Tibial nerve (tissue), 4 donors: ENCODE measurements at regions not wholly inside any gene's neighbourhood (a gene's known extent, or its start where the extent isn't known, plus 50 kb on each side); places are given as distances from the start of the nearest gene placed in this dataset.

Experiments
- DNase-seq, 2 donors: peaks; one replicate each; pipeline ENCODE4 v3.0.0-alpha.2; 2019; ENCODE audit warnings: low spot score in 2 of 2
- H3K27ac ChIP-seq, 4 donors: fragments of 200-600 bp; sonication (generic) in 3 of 4; one replicate each; pipeline ENCODE4 v1.5.1; 2017 to 2019; ENCODE audit warnings: mild to moderate bottlenecking in 1 of 4
- H3K27me3 ChIP-seq, 2 donors: fragments of 200-600 bp; sonication (generic) in 1 of 2; one replicate each; pipeline versions ENCODE4 v1.5.1 to v1.6.0; 2017 to 2019
- H3K36me3 ChIP-seq, 3 donors: fragments of 200-600 bp; sonication (generic); one replicate each; pipeline ENCODE4 v1.5.1; 2018 to 2019
- H3K4me1 ChIP-seq, 4 donors: fragments of 200-600 bp; sonication (generic) in 3 of 4; one replicate each; pipeline ENCODE4 v1.5.1; 2017 to 2019
- H3K4me3 ChIP-seq, 4 donors: fragments of 200-600 bp; sonication (generic) in 3 of 4; one replicate each; pipeline ENCODE4 v1.5.1; 2017 to 2019; ENCODE audit warnings: mild to moderate bottlenecking in 1 of 4, moderate library complexity in 1 of 4
- H3K9me3 ChIP-seq, 4 donors: fragments of 200-600 bp; sonication (generic) in 3 of 4; one replicate each; pipeline ENCODE4 v1.5.1; 2017 to 2019
- EP300 ChIP-seq, 2 donors: sonication (generic); formaldehyde crosslinking; IDR thresholded peaks; one replicate each; pipeline ENCODE4 v1.6.1; 2017; ENCODE audit warnings: antibody characterized with exemption in 2 of 2, mild to moderate bottlenecking in 1 of 2
- POLR2A ChIP-seq, 2 donors: fragments of 450-650 bp; IDR thresholded peaks; one replicate each; pipeline ENCODE4 v1.6.1; 2017; ENCODE audit warnings: antibody characterized with exemption in 2 of 2, mild to moderate bottlenecking in 2 of 2, moderate library complexity in 2 of 2
- WGBS, 2 donors: methylation state at CpG; one replicate each; pipeline ENCODE4 v1.1.5; 2018; 5-methylcytosine and 5-hydroxymethylcytosine counted together
- TF ChIP-seq, protein P1 (sequence below), 5 experiments: fragments of 200-600 bp in 3 of 5; fragments of 450-650 bp in 2 of 5; sonication (generic) in 3 of 5; IDR thresholded peaks; one replicate each; pipeline ENCODE4 v1.5.1; 2016 to 2019; ENCODE audit warnings: antibody characterized with exemption in 5 of 5, mild to moderate bottlenecking in 3 of 5, moderate library complexity in 2 of 5

DNA sequence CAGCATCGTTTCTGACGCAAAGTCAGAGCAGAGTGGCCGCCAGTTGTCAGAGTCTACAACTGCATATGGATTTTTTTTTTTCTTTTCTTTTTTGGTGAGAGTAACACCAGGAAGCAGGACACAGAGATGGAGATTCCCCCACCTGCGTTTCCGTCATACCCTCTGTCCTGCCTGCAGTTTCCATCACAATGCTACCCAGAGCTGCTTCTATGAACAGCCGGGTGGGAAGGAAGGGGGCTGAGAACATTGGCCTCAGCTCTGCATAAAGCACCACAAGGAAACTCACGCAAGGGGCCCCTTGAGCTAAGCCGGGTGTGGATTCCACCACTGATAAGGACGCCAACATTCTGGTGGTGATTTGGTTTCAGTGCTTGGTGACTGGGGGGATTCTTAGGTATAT lies 183.5 kb upstream of the AFDN start:
- Histone ChIP-seq H3K9me3 (peaks cover 0 to 2% (median 0%) of the 10 kb centered on the region in 4 donors), H3K4me1 (peaks cover 0 to 14% (median 0%) of the 10 kb centered on the region in 4 donors), H3K36me3 (no peaks in the 10 kb centered on the region), H3K27me3 (no peaks in the 10 kb centered on the region), H3K27ac (no peak overlapping the region), H3K4me3 (no peak overlapping the region)
- TF ChIP-seq, protein P1, sequence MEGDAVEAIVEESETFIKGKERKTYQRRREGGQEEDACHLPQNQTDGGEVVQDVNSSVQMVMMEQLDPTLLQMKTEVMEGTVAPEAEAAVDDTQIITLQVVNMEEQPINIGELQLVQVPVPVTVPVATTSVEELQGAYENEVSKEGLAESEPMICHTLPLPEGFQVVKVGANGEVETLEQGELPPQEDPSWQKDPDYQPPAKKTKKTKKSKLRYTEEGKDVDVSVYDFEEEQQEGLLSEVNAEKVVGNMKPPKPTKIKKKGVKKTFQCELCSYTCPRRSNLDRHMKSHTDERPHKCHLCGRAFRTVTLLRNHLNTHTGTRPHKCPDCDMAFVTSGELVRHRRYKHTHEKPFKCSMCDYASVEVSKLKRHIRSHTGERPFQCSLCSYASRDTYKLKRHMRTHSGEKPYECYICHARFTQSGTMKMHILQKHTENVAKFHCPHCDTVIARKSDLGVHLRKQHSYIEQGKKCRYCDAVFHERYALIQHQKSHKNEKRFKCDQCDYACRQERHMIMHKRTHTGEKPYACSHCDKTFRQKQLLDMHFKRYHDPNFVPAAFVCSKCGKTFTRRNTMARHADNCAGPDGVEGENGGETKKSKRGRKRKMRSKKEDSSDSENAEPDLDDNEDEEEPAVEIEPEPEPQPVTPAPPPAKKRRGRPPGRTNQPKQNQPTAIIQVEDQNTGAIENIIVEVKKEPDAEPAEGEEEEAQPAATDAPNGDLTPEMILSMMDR (IDR thresholded peaks at IDR 0.05), result no peak
- no peak for TF ChIP-seq EP300 (IDR thresholded peaks at IDR 0.05)
- no peak for TF ChIP-seq POLR2A (IDR thresholded peaks at IDR 0.05)
- no peak for DNase-seq
- 88 to 90% methylated on average over 9 of the region's 9 CpGs for WGBS, 2 donors

DNA sequence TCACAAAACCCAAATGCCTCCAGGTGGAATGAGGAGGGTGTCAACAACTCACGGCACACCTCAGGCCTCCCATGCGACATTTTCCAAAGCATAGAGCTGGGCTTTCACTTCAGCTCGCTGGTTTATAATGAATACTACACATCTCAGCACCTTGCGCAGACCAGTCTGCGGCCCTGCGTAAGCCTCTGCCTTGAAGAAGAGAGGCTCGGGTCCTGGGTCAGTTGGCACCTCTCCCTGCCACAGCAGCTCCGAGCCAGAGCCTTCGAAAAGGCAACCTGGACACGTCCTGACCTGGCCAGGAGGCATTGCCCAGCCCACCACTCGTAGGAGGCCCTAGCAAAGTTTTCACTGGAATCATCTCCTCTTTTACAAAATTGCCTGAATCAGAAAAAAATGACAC lies 183.0 kb upstream of the AFDN start:
- DNase-seq, result no peak
- peaks cover 0 to 14% (median 0%) of the 10 kb centered on the region in 4 donors for H3K4me1 ChIP-seq
- no peaks in the 10 kb centered on the region for H3K27me3 ChIP-seq
- no peak overlapping the region for H3K4me3 ChIP-seq
- WGBS, 2 donors, result 81 to 88% methylated on average over 11 of the region's 11 CpGs
- peaks cover 0 to 2% (median 0%) of the 10 kb centered on the region in 4 donors for H3K9me3 ChIP-seq
- H3K27ac ChIP-seq, result no peak overlapping the region
- H3K36me3 ChIP-seq, result no peaks in the 10 kb centered on the region
- no peak for TF ChIP-seq POLR2A (IDR thresholded peaks at IDR 0.05)
- TF ChIP-seq, protein P1 (IDR thresholded peaks at IDR 0.05), result no peak
- no peak for TF ChIP-seq EP300 (IDR thresholded peaks at IDR 0.05)

DNA sequence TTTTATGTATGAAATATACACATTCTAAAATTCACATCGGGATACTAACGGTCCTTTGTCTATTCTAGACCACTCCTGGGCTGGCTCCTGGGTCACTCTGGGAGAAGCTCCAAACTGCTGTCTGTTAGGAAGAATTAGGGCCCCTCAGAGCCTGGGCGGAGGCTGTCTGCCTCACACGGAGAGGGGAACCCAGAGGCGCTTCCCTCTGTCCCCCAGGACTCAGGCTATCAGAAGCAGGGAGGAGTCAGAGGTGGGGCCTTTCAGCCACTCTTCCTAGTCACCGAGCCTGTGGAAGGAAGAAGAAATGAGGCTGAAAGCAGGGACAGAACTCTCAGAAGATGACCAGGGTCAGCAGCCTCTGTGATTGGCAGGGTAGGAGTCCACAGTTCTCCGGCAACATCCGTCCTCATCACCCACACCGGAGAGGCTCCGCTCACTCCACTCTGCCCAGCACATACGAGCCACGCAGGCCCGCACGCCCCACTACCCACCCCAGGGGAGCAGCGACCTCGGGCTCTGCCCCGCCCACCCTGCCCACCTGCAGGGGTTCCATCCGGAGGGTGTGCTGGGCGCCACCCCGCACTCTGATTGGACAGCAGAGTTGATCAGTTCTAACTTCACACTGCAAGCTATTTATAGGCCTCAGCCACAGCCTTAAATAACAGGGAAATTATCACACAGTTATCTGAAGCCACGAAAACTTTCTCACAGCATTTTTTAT lies 182.1 kb upstream of the AFDN start:
- peak overlapping the region in 2 of 4 donors; percentile 10 to 47 for H3K27ac ChIP-seq
- 68 to 76% methylated on average over 19 to 21 of the region's 21 CpGs for WGBS, 2 donors
- no peaks in the 10 kb centered on the region for H3K36me3 ChIP-seq
- H3K9me3 ChIP-seq, result peaks cover 0 to 2% (median 0%) of the 10 kb centered on the region in 4 donors
- TF ChIP-seq EP300 (IDR thresholded peaks at IDR 0.05) (no peak), POLR2A (IDR thresholded peaks at IDR 0.05) (no peak)
- TF ChIP-seq, protein P1 (IDR thresholded peaks at IDR 0.05), result no peak
- no peaks in the 10 kb centered on the region for H3K27me3 ChIP-seq
- no peak for DNase-seq
- peaks cover 0 to 14% (median 0%) of the 10 kb centered on the region in 4 donors for H3K4me1 ChIP-seq
- H3K4me3 ChIP-seq, result no peak overlapping the region

DNA sequence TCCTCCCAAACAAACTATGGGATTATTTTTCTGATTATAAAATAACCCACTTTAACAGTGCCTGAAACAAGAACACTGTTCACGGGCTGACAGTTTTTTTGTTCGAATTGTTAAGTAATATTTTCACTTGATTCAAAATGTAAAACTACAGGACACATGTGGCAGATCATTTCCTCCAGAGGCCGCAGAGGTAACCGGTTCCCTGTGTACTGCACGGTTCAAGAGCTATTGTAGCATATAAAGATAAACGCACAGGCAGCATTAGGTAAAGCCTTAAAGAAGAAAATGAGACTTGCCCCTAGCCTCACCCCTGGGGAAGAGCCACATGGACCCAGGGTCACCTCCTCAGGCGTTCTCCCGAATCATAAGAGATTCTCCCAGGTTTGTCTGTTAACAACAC lies 181.3 kb upstream of the AFDN start:
- Histone ChIP-seq H3K36me3 (no peaks in the 10 kb centered on the region), H3K27me3 (no peaks in the 10 kb centered on the region), H3K4me3 (no peak overlapping the region), H3K27ac (no peak overlapping the region), H3K9me3 (peaks cover 0 to 2% (median 0%) of the 10 kb centered on the region in 4 donors), H3K4me1 (peaks cover 0 to 14% (median 0%) of the 10 kb centered on the region in 4 donors)
- 77 to 83% methylated on average over 8 of the region's 8 CpGs for WGBS, 2 donors
- no peak for DNase-seq
- no peak for TF ChIP-seq POLR2A (IDR thresholded peaks at IDR 0.05)

DNA sequence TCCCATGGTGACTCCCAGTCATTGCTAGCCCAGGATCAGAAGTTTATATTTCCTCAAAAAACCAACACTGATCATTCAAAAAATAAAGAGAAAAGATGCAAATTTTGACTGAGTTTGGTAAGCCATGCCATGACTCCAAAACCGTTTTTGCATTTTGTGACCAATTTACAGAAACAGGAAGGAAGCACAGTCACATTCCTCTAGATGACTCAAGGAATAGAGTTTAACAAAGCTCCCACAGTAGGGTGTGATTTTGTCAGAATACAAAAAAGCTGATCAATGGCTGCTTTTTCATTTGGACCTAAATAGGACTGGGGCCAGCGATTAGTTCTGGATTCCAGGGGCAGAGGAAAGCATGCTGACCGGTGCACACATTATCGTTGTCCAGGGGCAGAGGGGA lies 179.4 kb upstream of the AFDN start:
- H3K27me3 ChIP-seq, result no peaks in the 10 kb centered on the region
- peaks cover 0 to 14% (median 0%) of the 10 kb centered on the region in 4 donors for H3K4me1 ChIP-seq
- TF ChIP-seq POLR2A (IDR thresholded peaks at IDR 0.05), result no peak
- DNase-seq, result no peak
- peaks cover 0 to 1% (median 0%) of the 10 kb centered on the region in 4 donors for H3K9me3 ChIP-seq
- 37 to 45% methylated on average over 4 of the region's 4 CpGs for WGBS, 2 donors
- H3K27ac ChIP-seq, result no peak overlapping the region
- no peaks in the 10 kb centered on the region for H3K36me3 ChIP-seq
- H3K4me3 ChIP-seq, result no peak overlapping the region

DNA sequence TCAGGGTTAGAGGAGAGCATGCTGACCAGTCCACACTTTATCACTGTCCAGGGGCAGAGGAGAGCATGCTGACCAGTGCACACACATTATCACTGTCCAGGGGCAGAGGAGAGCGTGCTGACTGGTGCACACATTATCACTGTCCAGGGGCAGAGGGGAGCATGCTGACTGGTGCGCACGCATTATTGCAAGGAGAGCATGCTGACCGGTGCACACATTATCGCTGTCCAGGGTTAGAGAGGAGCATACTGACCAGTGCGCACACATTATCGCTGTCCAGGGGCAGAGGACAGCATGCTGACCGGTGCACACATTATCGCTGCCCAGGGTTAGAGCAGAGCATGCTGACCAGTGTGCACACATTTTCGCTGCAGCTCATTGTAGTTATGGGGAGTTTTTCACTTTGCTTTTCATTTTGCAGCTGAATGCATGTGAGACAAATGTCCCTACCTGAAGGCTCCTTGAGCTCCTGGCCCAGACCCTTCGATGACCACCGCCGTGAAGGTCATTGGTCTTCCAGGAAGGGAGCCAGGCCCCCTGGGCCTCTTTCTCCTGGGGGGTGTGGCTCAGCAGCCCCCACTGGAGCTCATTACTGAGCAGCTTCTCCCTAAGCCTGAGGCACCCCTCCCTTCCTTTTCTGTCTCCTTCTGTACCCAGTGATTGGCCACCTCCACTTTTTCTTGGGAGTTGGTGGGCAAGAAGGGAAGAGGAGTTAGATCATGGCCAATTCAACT lies 178.8 kb upstream of the AFDN start:
- WGBS, 2 donors, result 73 to 75% methylated on average over 11 to 13 of the region's 13 CpGs
- Histone ChIP-seq H3K27me3 (no peaks in the 10 kb centered on the region), H3K27ac (no peak overlapping the region), H3K9me3 (no peaks in the 10 kb centered on the region), H3K4me1 (peaks cover 0 to 14% (median 0%) of the 10 kb centered on the region in 4 donors), H3K36me3 (no peaks in the 10 kb centered on the region), H3K4me3 (no peak overlapping the region)
- no peak for TF ChIP-seq EP300 (IDR thresholded peaks at IDR 0.05)
- TF ChIP-seq, protein P1 (IDR thresholded peaks at IDR 0.05), result no peak
- TF ChIP-seq POLR2A (IDR thresholded peaks at IDR 0.05), result no peak
- DNase-seq, result no peak
